B cell (primary cell): ENCODE measurements at regions not wholly inside any gene's neighbourhood (a gene's known extent, or its start where the extent isn't known, plus 50 kb on each side); places are given as distances from the start of the nearest gene placed in this dataset.
"Not testable (repeated sequence)": the region's sequence is repeated elsewhere in the genome, so short reads cannot be mapped to it uniquely, and the experiment has no call there.

ENCODE experiments used
- CTCF ChIP-seq: fragments of 200-600 bp; IDR thresholded peaks from one replicate; pipeline ENCODE4 v1.8.0; 2022; ENCODE audit warnings: antibody characterized with exemption, mild to moderate bottlenecking
- EZH2 ChIP-seq: IDR thresholded peaks from 2 replicates; pipeline ENCODE4 v1.6.1; 2012; ENCODE audit warnings: borderline replicate concordance, low read depth, mild to moderate bottlenecking, moderate library complexity, low read length; ENCODE audit not compliant: insufficient read depth, poor library complexity, severe bottlenecking

GRCh38 chr2:240243049-240243448, 102.6 kb upstream of the OTOS start:
- not testable (repeated sequence) for TF ChIP-seq CTCF, EZH2
